ENCODE measurements at regions not wholly inside any gene's neighbourhood (a gene's known extent, or its start where the extent isn't known, plus 50 kb on each side); places are given as distances from the start of the nearest gene placed in this dataset.

DNA sequence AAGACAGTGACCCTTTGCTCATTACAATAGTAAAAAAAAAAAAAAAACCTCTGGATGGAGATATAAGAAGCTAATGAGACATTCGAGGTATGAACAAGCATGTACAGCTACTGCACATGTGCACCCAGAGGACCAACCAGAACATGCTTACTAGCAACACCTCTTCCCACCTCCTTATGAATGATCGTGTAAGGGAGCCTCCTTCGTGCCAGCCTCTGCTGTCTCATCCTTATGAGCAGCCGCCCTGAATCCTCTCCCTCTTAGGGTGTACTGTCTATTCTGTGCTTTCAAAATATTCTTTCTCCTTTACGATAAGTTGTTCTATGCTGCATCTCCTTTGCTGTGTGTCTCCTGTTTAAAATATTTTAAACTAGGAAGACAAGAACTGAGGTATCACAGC lies 91.4 kb upstream of the ACSL3 start:
- H3K9me3 ChIP-seq (ENCODE audit: control insufficient read depth, insufficient read depth, low read length), result no peaks in the 10 kb centered on the region
- Mint-ChIP-seq H3K27me3 (ENCODE audit: low read depth in 2 of 2) (peaks cover 0 to 3% of the 10 kb centered on the region in 2 donors), H3K27ac (no peak overlapping the region), H3K4me1 (peaks cover 0 to 5% of the 10 kb centered on the region in 2 donors), H3K9me3 (no peaks in the 10 kb centered on the region), H3K36me3 (no peaks in the 10 kb centered on the region), H3K4me3 (no peak overlapping the region)
- no peaks in the 10 kb centered on the region for H3K27me3 ChIP-seq (ENCODE audit: control insufficient read depth, insufficient read depth, low read length)
- ATAC-seq (no peak), DNase-seq (no peak)
- no peak overlapping the region for H3K4me3 ChIP-seq (ENCODE audit: low read length)
- no peak overlapping the region for H3K27ac ChIP-seq (ENCODE audit: low read length)
- H3K36me3 ChIP-seq (ENCODE audit: control insufficient read depth, insufficient read depth, low read length), result no peaks in the 10 kb centered on the region
- peaks cover 4% of the 10 kb centered on the region for H3K4me1 ChIP-seq (ENCODE audit: control insufficient read depth, insufficient read depth, low read length)
- intact Hi-C loops (cut with micrococcal nuclease), result no loop called here
- WGBS (ENCODE audit: insufficient coverage), result 87% methylated on average over 5 of the region's 5 CpGs
- TF ChIP-seq, protein P1, sequence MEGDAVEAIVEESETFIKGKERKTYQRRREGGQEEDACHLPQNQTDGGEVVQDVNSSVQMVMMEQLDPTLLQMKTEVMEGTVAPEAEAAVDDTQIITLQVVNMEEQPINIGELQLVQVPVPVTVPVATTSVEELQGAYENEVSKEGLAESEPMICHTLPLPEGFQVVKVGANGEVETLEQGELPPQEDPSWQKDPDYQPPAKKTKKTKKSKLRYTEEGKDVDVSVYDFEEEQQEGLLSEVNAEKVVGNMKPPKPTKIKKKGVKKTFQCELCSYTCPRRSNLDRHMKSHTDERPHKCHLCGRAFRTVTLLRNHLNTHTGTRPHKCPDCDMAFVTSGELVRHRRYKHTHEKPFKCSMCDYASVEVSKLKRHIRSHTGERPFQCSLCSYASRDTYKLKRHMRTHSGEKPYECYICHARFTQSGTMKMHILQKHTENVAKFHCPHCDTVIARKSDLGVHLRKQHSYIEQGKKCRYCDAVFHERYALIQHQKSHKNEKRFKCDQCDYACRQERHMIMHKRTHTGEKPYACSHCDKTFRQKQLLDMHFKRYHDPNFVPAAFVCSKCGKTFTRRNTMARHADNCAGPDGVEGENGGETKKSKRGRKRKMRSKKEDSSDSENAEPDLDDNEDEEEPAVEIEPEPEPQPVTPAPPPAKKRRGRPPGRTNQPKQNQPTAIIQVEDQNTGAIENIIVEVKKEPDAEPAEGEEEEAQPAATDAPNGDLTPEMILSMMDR (IDR thresholded peaks at IDR 0.05), result no peak

DNA sequence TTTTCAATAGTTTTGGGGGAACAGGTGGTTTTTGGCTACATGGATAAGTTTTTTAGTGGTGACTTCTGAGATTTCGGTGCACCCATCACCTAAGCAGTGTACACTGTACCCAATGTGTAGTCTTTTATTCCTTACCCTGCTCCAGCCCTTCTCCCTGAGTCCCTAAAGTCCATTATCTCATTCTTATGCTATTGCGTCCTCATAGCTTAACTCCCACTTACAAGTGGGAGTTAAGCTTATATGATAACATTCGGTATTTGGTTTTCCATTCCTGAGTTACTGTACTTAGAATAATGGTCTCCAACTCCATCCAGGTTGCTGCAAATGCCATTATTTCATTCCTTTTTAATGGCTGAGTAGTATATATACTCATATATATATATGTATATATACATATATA lies 90.9 kb upstream of the ACSL3 start:
- ATAC-seq, result no peak
- H3K4me1 ChIP-seq (ENCODE audit: control insufficient read depth, insufficient read depth, low read length), result peaks cover 4% of the 10 kb centered on the region
- no peak overlapping the region for H3K27ac Mint-ChIP-seq
- DNase-seq, result no peak
- H3K4me3 ChIP-seq (ENCODE audit: low read length), result no peak overlapping the region
- no peak overlapping the region for H3K27ac ChIP-seq (ENCODE audit: low read length)
- H3K9me3 Mint-ChIP-seq, result no peaks in the 10 kb centered on the region
- H3K9me3 ChIP-seq (ENCODE audit: control insufficient read depth, insufficient read depth, low read length), result no peaks in the 10 kb centered on the region
- H3K4me3 Mint-ChIP-seq, result no peak overlapping the region
- no peaks in the 10 kb centered on the region for H3K36me3 Mint-ChIP-seq
- H3K36me3 ChIP-seq (ENCODE audit: control insufficient read depth, insufficient read depth, low read length), result no peaks in the 10 kb centered on the region
- H3K4me1 Mint-ChIP-seq, result peaks cover 0 to 5% of the 10 kb centered on the region in 2 donors
- intact Hi-C loops (cut with micrococcal nuclease), result no loop called here
- peaks cover 0 to 3% of the 10 kb centered on the region in 2 donors for H3K27me3 Mint-ChIP-seq (ENCODE audit: low read depth in 2 of 2)
- TF ChIP-seq, protein P1 (IDR thresholded peaks at IDR 0.05), result no peak
- no CpG with 5 or more reads among the region's 3 CpGs for WGBS (ENCODE audit: insufficient coverage)
- H3K27me3 ChIP-seq (ENCODE audit: control insufficient read depth, insufficient read depth, low read length), result no peaks in the 10 kb centered on the region

DNA sequence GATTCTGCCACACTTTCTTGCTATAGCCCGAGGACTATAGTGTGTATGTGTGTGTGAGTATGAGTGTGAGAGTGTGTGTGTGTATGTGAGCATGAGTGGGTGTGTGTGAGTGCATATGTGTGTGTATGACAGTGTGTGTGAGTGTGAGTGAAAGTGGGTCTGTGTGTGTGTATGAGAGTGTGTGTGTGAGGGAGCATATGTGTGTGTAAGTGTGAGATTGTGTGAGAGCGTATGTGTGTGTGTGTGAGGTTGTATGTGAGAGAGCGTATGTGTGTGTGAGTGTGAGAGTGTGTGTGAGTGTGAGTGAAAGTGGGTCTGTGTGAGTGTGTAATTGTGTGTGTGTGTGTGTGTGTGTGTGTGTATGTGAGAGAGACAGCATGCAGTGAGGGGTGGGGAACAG lies 89.0 kb upstream of the ACSL3 start:
- 81% methylated on average over 3 of the region's 3 CpGs for WGBS (ENCODE audit: insufficient coverage)
- Histone ChIP-seq H3K4me3 (ENCODE audit: low read length) (no peak overlapping the region), H3K4me1 (ENCODE audit: control insufficient read depth, insufficient read depth, low read length) (peaks cover 4% of the 10 kb centered on the region), H3K9me3 (ENCODE audit: control insufficient read depth, insufficient read depth, low read length) (no peaks in the 10 kb centered on the region), H3K27ac (ENCODE audit: low read length) (no peak overlapping the region), H3K36me3 (ENCODE audit: control insufficient read depth, insufficient read depth, low read length) (no peaks in the 10 kb centered on the region), H3K27me3 (ENCODE audit: control insufficient read depth, insufficient read depth, low read length) (no peaks in the 10 kb centered on the region)
- Mint-ChIP-seq H3K4me1 (peaks cover 0 to 5% of the 10 kb centered on the region in 2 donors), H3K9me3 (no peaks in the 10 kb centered on the region), H3K27me3 (ENCODE audit: low read depth in 2 of 2) (peaks cover 0 to 3% of the 10 kb centered on the region in 2 donors), H3K36me3 (no peaks in the 10 kb centered on the region), H3K4me3 (no peak overlapping the region), H3K27ac (no peak overlapping the region)
- intact Hi-C loops (cut with micrococcal nuclease), result no loop called here
- DNase-seq (no peak), ATAC-seq (no peak)
- TF ChIP-seq, protein P1 (IDR thresholded peaks at IDR 0.05), result no peak

DNA sequence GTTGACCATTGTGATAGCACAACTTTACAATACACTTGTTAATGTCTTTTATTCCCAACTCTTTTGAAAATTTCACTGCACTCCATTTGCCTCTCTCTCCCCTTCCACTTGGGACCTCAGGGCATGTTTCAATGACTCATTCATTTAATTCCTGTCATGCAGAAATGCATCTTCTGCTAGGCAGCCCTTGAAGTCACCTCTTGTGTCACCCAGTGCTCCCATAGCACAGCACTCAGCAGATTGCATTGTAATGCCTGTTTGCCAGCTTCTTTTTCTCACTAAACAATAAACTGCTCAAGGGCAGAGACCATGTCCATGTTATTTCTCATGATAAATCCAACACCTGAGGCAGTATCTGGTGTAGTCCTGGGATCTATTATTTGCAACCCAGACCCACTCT lies 85.9 kb upstream of the ACSL3 start:
- Mint-ChIP-seq H3K9me3 (no peaks in the 10 kb centered on the region), H3K27ac (no peak overlapping the region), H3K4me1 (no peaks in the 10 kb centered on the region), H3K27me3 (ENCODE audit: low read depth in 2 of 2) (peaks cover 3 to 6% of the 10 kb centered on the region in 2 donors), H3K36me3 (no peaks in the 10 kb centered on the region), H3K4me3 (no peak overlapping the region)
- DNase-seq (no peak), ATAC-seq (no peak)
- H3K4me3 ChIP-seq (ENCODE audit: low read length), result no peak overlapping the region
- intact Hi-C loops (cut with micrococcal nuclease), result no loop called here
- H3K4me1 ChIP-seq (ENCODE audit: control insufficient read depth, insufficient read depth, low read length), result no peaks in the 10 kb centered on the region
- H3K27ac ChIP-seq (ENCODE audit: low read length), result no peak overlapping the region
- TF ChIP-seq, protein P1 (IDR thresholded peaks at IDR 0.05), result no peak
- H3K27me3 ChIP-seq (ENCODE audit: control insufficient read depth, insufficient read depth, low read length), result no peaks in the 10 kb centered on the region
- no peaks in the 10 kb centered on the region for H3K9me3 ChIP-seq (ENCODE audit: control insufficient read depth, insufficient read depth, low read length)
- H3K36me3 ChIP-seq (ENCODE audit: control insufficient read depth, insufficient read depth, low read length), result no peaks in the 10 kb centered on the region

Data from natural killer cell (primary cell).